ENCODE measurements at regions not wholly inside any gene's neighbourhood (a gene's known extent, or its start where the extent isn't known, plus 50 kb on each side); places are given as distances from the start of the nearest gene placed in this dataset.

DNA sequence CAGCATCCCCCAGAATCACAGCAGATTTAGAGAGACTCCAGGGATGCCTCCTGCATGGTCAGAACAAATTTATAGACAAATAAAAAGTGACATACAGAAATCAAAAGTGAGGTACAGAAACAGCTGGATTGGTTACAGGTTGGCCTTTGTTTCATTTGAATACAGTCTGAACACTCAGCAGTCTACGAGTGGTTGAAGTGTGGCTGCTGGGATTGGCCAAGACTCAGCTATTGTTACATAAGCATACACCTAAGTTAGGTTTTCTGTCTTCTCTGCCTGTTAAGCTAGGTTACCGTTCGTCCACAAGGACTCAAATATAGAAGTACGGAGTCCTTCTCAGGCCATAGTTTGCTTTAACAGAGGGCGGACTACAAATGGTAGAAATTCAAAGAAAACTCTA lies 262.4 kb upstream of the SLC14A2 start:
- no peak for DNase-seq
- H3K79me2 ChIP-seq (ENCODE audit: low read length) = no peaks in the 10 kb centered on the region
- no peaks in the 10 kb centered on the region for H3K36me3 ChIP-seq (ENCODE audit: insufficient read depth, low read length)
- H4K20me1 ChIP-seq (ENCODE audit: insufficient read depth, low read depth, low read length) = no peaks in the 10 kb centered on the region
- no peak overlapping the region for H2AFZ ChIP-seq (ENCODE audit: low read length)
- H3K4me2 ChIP-seq (ENCODE audit: low read depth, low read length, poor library complexity, severe bottlenecking) = no peak overlapping the region
- H3K9me2 ChIP-seq (replicated peaks; ENCODE audit: insufficient read depth, low read length) = no peaks in the 10 kb centered on the region
- H3K9me3 ChIP-seq (ENCODE audit: low read length) = no peaks in the 10 kb centered on the region
- H3K27me3 ChIP-seq (ENCODE audit: low read length) = no peaks in the 10 kb centered on the region
- H3K4me1 ChIP-seq (ENCODE audit: low read length) = peaks cover 19% of the 10 kb centered on the region
- H3K9ac ChIP-seq (ENCODE audit: low read length) = no peak overlapping the region
- H3K4me3 ChIP-seq (ENCODE audit: low read length) = no peak overlapping the region
- no peak overlapping the region for H3K27ac ChIP-seq (ENCODE audit: low read length)

DNA sequence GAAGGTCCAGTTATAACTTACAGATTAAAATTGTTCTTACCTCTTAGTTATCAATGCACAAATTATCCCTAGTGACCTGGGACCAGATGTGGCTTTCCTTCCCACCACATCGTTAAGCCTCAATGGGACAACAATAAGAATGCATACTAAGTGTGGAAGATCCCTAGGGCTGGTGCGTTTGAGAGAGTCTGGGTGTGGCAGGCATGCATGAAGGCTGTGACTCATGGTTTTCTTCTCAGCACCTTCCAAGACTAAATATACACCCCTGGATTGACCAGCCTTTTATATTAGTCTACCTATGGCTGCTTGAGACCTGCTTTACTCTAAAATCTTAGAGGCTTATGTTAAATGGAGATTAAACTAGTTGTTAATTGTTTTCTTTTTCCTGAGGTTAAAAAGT lies 261.7 kb upstream of the SLC14A2 start:
- DNase-seq = no peak
- Histone ChIP-seq H3K9me3 (ENCODE audit: low read length) (no peaks in the 10 kb centered on the region), H3K4me2 (ENCODE audit: low read depth, low read length, poor library complexity, severe bottlenecking) (no peak overlapping the region)

DNA sequence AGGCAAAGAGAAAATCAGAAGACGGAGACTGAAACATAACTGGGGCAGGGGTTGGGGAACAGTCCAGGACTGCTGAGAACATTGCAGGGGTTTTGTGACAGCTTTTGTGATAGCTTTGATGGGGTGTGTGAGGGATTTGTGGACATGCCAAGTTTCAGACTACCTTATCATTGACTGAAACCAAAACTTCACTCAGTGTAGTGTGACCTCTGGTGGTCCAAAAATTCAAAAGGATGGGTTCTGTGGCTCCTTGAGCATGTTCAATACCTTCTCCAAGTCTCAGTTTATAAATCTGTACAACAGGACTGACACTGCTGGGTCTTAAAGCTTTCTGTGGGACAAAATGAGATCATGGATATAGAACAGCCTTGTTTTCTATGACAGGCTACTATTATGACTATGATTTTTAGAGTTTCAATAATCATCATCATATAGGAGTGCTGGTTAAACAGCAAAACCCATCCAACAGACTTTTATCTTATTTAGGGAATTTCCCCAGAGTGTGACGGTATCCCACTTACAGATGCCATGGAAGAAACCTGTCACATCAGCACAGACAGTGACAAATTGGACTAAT lies 259.2 kb upstream of the SLC14A2 start:
- Histone ChIP-seq H2AFZ (ENCODE audit: low read length) (0 out of 2 replicates have a peak overlapping the region, but pooled peaks have one; percentile 25), H3K9ac (ENCODE audit: low read length) (no peak overlapping the region), H3K27ac (ENCODE audit: low read length) (no peak overlapping the region), H3K9me2 (replicated peaks; ENCODE audit: insufficient read depth, low read length) (no peaks in the 10 kb centered on the region), H3K9me3 (ENCODE audit: low read length) (no peaks in the 10 kb centered on the region), H3K4me2 (ENCODE audit: low read depth, low read length, poor library complexity, severe bottlenecking) (no peak overlapping the region), H3K36me3 (ENCODE audit: insufficient read depth, low read length) (no peaks in the 10 kb centered on the region), H3K4me1 (ENCODE audit: low read length) (peaks cover 51% of the 10 kb centered on the region), H4K20me1 (ENCODE audit: insufficient read depth, low read depth, low read length) (no peaks in the 10 kb centered on the region), H3K79me2 (ENCODE audit: low read length) (no peaks in the 10 kb centered on the region), H3K4me3 (ENCODE audit: low read length) (no peak overlapping the region), H3K27me3 (ENCODE audit: low read length) (no peaks in the 10 kb centered on the region)
- peak; percentile 65 for DNase-seq

More for the DNA sequence above, 261.7 kb upstream of the SLC14A2 start:
- Histone ChIP-seq H3K9me2 (replicated peaks; ENCODE audit: insufficient read depth, low read length) (no peaks in the 10 kb centered on the region), H3K4me1 (ENCODE audit: low read length) (peaks cover 26% of the 10 kb centered on the region), H3K79me2 (ENCODE audit: low read length) (no peaks in the 10 kb centered on the region), H3K4me3 (ENCODE audit: low read length) (no peak overlapping the region), H3K27ac (ENCODE audit: low read length) (no peak overlapping the region), H3K36me3 (ENCODE audit: insufficient read depth, low read length) (no peaks in the 10 kb centered on the region), H3K27me3 (ENCODE audit: low read length) (no peaks in the 10 kb centered on the region), H3K9ac (ENCODE audit: low read length) (no peak overlapping the region), H4K20me1 (ENCODE audit: insufficient read depth, low read depth, low read length) (no peaks in the 10 kb centered on the region), H2AFZ (ENCODE audit: low read length) (no peak overlapping the region)

DNA sequence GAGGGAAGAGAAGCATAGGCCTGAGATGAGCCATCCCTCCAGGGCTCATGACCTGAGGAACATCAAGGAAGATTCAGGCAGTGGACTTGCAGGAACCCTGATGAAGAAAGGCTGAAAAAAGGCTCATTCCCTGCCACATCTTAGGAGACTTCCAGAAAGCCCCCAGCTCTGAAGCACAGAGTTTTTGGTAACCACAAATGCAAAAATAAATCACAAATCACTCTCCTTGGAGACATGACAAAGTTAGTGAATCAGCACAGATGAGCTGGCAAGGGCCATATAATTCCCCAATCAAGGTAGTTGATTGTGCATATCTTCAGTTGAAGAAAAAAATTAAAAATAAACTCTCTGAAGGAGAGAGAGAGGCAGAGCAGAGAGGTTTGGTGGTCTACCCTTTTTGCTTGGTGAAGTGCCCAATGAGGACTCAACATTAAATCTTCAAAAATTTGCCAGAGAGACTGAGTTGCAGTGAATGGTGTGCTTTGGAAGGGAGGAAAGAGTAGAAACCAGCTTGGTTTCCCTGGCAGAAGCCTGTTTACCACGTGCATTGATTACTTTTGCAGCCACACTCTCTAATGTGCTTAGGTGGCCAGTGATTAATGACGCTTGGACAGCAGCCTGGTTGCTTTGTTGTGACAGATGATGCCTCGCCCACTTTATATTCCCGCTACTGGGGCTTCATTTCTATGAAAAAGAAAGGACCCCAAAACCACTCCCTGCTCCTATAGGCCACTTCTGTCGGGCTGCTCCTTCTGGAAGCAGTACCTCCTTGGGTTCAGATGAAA lies 257.4 kb upstream of the SLC14A2 start:
- Histone ChIP-seq H3K9ac (ENCODE audit: low read length) (no peak overlapping the region), H3K36me3 (ENCODE audit: insufficient read depth, low read length) (no peaks in the 10 kb centered on the region)
- no peak for DNase-seq

DNA sequence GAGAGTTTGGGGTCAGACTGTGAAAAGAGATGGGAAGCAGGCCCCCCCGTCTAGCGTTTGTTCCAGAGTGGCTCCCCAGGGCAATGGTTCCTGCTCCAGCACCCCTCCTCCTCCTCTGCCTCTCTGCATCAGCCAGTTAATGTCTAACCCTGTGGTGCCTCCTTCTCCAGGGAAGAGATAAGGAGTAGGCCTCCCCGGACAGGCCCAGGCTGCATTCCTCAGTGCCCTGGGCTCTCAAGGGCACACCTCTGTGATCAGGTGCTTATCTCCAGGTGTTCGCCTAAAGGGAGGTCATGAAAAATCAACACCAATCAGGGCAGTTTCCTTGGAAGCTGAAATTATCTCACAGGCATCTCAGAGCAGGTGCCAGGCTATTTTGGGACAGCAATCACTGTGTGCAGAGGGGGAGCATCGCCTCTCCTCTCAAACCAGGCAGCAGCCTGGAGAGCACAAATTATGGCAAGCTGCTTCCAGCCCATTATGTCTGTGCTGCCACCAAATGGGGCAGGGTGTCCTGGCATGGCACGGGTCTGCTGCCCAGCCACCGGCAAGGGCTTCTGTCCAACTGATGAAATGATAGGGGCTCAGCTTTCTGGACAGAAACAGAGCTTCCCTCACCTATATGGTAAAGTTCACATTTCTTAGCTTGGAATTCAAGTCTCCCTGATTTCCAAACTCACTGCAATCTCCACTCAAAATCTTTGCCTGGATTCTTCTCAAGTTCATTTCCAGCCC lies 255.8 kb upstream of the SLC14A2 start:
- H2AFZ ChIP-seq (ENCODE audit: low read length) = no peak overlapping the region
- peaks cover 85% of the 10 kb centered on the region for H3K4me1 ChIP-seq (ENCODE audit: low read length)
- no peaks in the 10 kb centered on the region for H4K20me1 ChIP-seq (ENCODE audit: insufficient read depth, low read depth, low read length)
- H3K79me2 ChIP-seq (ENCODE audit: low read length) = no peaks in the 10 kb centered on the region
- H3K27ac ChIP-seq (ENCODE audit: low read length) = no peak overlapping the region
- no peaks in the 10 kb centered on the region for H3K36me3 ChIP-seq (ENCODE audit: insufficient read depth, low read length)
- no peaks in the 10 kb centered on the region for H3K9me3 ChIP-seq (ENCODE audit: low read length)
- H3K4me2 ChIP-seq (ENCODE audit: low read depth, low read length, poor library complexity, severe bottlenecking) = no peak overlapping the region
- H3K9ac ChIP-seq (ENCODE audit: low read length) = peak overlapping the region; percentile 16; the same call in 1 of the 2 replicates
- H3K27me3 ChIP-seq (ENCODE audit: low read length) = no peaks in the 10 kb centered on the region
- H3K9me2 ChIP-seq (replicated peaks; ENCODE audit: insufficient read depth, low read length) = no peaks in the 10 kb centered on the region
- DNase-seq = no peak
- no peak overlapping the region for H3K4me3 ChIP-seq (ENCODE audit: low read length)

More for the DNA sequence above, 257.4 kb upstream of the SLC14A2 start:
- Histone ChIP-seq H4K20me1 (ENCODE audit: insufficient read depth, low read depth, low read length) (no peaks in the 10 kb centered on the region), H3K4me1 (ENCODE audit: low read length) (peaks cover 69% of the 10 kb centered on the region), H3K9me2 (replicated peaks; ENCODE audit: insufficient read depth, low read length) (no peaks in the 10 kb centered on the region), H3K27ac (ENCODE audit: low read length) (no peak overlapping the region), H2AFZ (ENCODE audit: low read length) (no peak overlapping the region; the same call in 1 of the 2 replicates), H3K79me2 (ENCODE audit: low read length) (no peaks in the 10 kb centered on the region), H3K4me2 (ENCODE audit: low read depth, low read length, poor library complexity, severe bottlenecking) (peak overlapping the region; percentile 21), H3K4me3 (ENCODE audit: low read length) (no peak overlapping the region), H3K27me3 (ENCODE audit: low read length) (no peaks in the 10 kb centered on the region), H3K9me3 (ENCODE audit: low read length) (no peaks in the 10 kb centered on the region)

GRCh38 chr18:45361125-45361851 lies 254.0 kb upstream of the SLC14A2 start:
- Histone ChIP-seq H3K9me3 (ENCODE audit: low read length) (no peaks in the 10 kb centered on the region), H3K9me2 (replicated peaks; ENCODE audit: insufficient read depth, low read length) (no peaks in the 10 kb centered on the region), H4K20me1 (ENCODE audit: insufficient read depth, low read depth, low read length) (no peaks in the 10 kb centered on the region), H3K27ac (ENCODE audit: low read length) (peak overlapping the region; percentile 99), H3K9ac (ENCODE audit: low read length) (peak overlapping the region; percentile 56), H2AFZ (ENCODE audit: low read length) (no peak overlapping the region), H3K27me3 (ENCODE audit: low read length) (no peaks in the 10 kb centered on the region), H3K79me2 (ENCODE audit: low read length) (no peaks in the 10 kb centered on the region), H3K4me1 (ENCODE audit: low read length) (peaks cover 100% of the 10 kb centered on the region), H3K36me3 (ENCODE audit: insufficient read depth, low read length) (no peaks in the 10 kb centered on the region), H3K4me3 (ENCODE audit: low read length) (peak overlapping the region; percentile 43), H3K4me2 (ENCODE audit: low read depth, low read length, poor library complexity, severe bottlenecking) (peak overlapping the region; percentile 78)
- peak; percentile 87 for DNase-seq

- Histone ChIP-seq H3K9me3 (ENCODE audit: low read length) (no peaks in the 10 kb centered on the region), H3K36me3 (ENCODE audit: insufficient read depth, low read length) (no peaks in the 10 kb centered on the region), H3K27me3 (ENCODE audit: low read length) (no peaks in the 10 kb centered on the region), H4K20me1 (ENCODE audit: insufficient read depth, low read depth, low read length) (no peaks in the 10 kb centered on the region), H3K27ac (ENCODE audit: low read length) (peak overlapping the region; percentile 99), H3K79me2 (ENCODE audit: low read length) (0 out of 2 replicates have a peak, but pooled peaks cover 3% of the 10 kb centered on the region), H3K4me3 (ENCODE audit: low read length) (no peak overlapping the region), H3K4me1 (ENCODE audit: low read length) (peaks cover 100% of the 10 kb centered on the region), H3K9me2 (replicated peaks; ENCODE audit: insufficient read depth, low read length) (no peaks in the 10 kb centered on the region), H3K9ac (ENCODE audit: low read length) (0 out of 2 replicates have a peak overlapping the region, but pooled peaks have one; percentile 43), H3K4me2 (ENCODE audit: low read depth, low read length, poor library complexity, severe bottlenecking) (peak overlapping the region; percentile 78), H2AFZ (ENCODE audit: low read length) (no peak overlapping the region)
- no peak for DNase-seq
These were observed 252.1 kb upstream of the SLC14A2 start for GRCh38 chr18:45363196-45363595.

All from Karpas-422 (cell line).